K562 (cell line): ENCODE measurements at regions not wholly inside any gene's neighbourhood (a gene's known extent, or its start where the extent isn't known, plus 50 kb on each side); places are given as distances from the start of the nearest gene placed in this dataset.

ENCODE experiments used
- ATAC-seq: fragments of 200-7000 bp; cut with Tn5 transposase; 3 replicates; pipeline ENCODE4 v1.9.1; 2020; ENCODE audit warnings: moderate library complexity
- BruUV-seq: library from RNA; stranded (reverse); fragments of 400-500 nt; replicated peaks from 2 replicates; lab custom pipeline; 2021; lab: Mats Ljungman, UMichigan
- CTCF ChIA-PET: fragments of 300-600 bp; formaldehyde crosslinking; extraction: SDS; loops from one replicate; lab custom pipeline; 2021; ENCODE audit warnings: low intra/inter-chr PET ratio; lab: Yijun Ruan, JAX
- POLR2A ChIA-PET: fragments of 300-600, 350-650 bp; sonication (Branson Sonifier 250); formaldehyde crosslinking; extraction: SDS; loops from one replicate; lab custom pipeline; 2021; ENCODE audit warnings: antibody characterized with exemption, inconsistent platforms; lab: Yijun Ruan, JAX
- DNase-seq, 4 experiments: peaks; one replicate each; pipeline versions ENCODE4 v3.0.0 to v3.0.0-alpha.2; 2011 to 2018; ENCODE audit warnings: low spot score in 3 of 4, mixed read lengths in 3 of 4; ENCODE audit errors: extremely low read depth in 1 of 4
- FAIRE-seq: peaks from 2 replicates; lab custom pipeline; 2011; peaks lifted over from hg19 to GRCh38; lab: Jason Lieb, UNC
- H2AFZ ChIP-seq: 2 replicates; pipeline ENCODE4 v1.6.0; 2011; ENCODE audit warnings: low read depth, low read length, control low read depth, inconsistent platforms
- H3K27ac ChIP-seq: fragments of 200-600 bp; 3 replicates; pipeline ENCODE4 v1.8.0; 2011; ENCODE audit warnings: low read depth, mild to moderate bottlenecking, control low read depth, inconsistent platforms, low read length, moderate library complexity, mixed read lengths; ENCODE audit errors: extremely low read depth
- H3K27me3 ChIP-seq, 2 experiments: fragments of 300-600 bp in 1 of 2; 2 replicates in 1 of 2; 3 replicates in 1 of 2; pipeline versions ENCODE4 v1.6.0 to v1.8.0; 2011; ENCODE audit warnings: inconsistent platforms in 2 of 2, low read length in 2 of 2, mild to moderate bottlenecking in 1 of 2, mixed read lengths in 1 of 2, moderate library complexity in 1 of 2; ENCODE audit not compliant: control insufficient read depth in 2 of 2, insufficient read depth in 2 of 2
- H3K36me3 ChIP-seq: fragments of 300-600 bp; 3 replicates; pipeline ENCODE4 v1.8.0; 2011; ENCODE audit warnings: mild to moderate bottlenecking, low read length, inconsistent platforms; ENCODE audit not compliant: control insufficient read depth, insufficient read depth
- H3K4me1 ChIP-seq, 2 experiments: fragments of 200-600 bp in 1 of 2; replicated peaks in 1 of 2; 2 replicates in 1 of 2; 3 replicates in 1 of 2; pipeline versions ENCODE4 v1.5.1 to v1.8.0; 2011; ENCODE audit warnings: inconsistent platforms in 2 of 2, low read length in 2 of 2, mild to moderate bottlenecking in 1 of 2, mixed read lengths in 1 of 2, moderate library complexity in 1 of 2; ENCODE audit not compliant: control insufficient read depth in 2 of 2, insufficient read depth in 2 of 2
- H3K4me2 ChIP-seq: 2 replicates; pipeline ENCODE4 v1.6.1; 2011; ENCODE audit warnings: low read length, control low read depth, inconsistent platforms, mixed read lengths; ENCODE audit not compliant: insufficient read depth
- H3K4me3 ChIP-seq: fragments of 200-600 bp; sonication (generic), shearing (Covaris generic); 2 replicates; pipeline ENCODE4 v1.5.1; 2016; ENCODE audit warnings: control low read depth, inconsistent platforms
- H3K79me2 ChIP-seq: fragments of 200-600 bp; 3 replicates; pipeline ENCODE4 v1.8.0; 2011; ENCODE audit warnings: low read length, inconsistent platforms; ENCODE audit not compliant: control insufficient read depth, insufficient read depth
- H3K9ac ChIP-seq, 2 experiments: 2 replicates each; pipeline versions ENCODE4 v1.6.0 to v1.6.1; 2011; ENCODE audit warnings: low read depth in 2 of 2, low read length in 2 of 2, control low read depth in 1 of 2, inconsistent platforms in 1 of 2, mild to moderate bottlenecking in 1 of 2, mixed read lengths in 1 of 2; ENCODE audit not compliant: insufficient read depth in 1 of 2
- H3K9me1 ChIP-seq: one replicate; pipeline ENCODE4 v1.6.0; 2011; ENCODE audit warnings: inconsistent platforms, mild to moderate bottlenecking, low read length, moderate library complexity; ENCODE audit not compliant: control insufficient read depth, insufficient read depth
- H3K9me3 ChIP-seq: replicated peaks from 2 replicates; pipeline ENCODE4 v1.5.1; 2011; ENCODE audit warnings: low read depth, low read length, inconsistent platforms; ENCODE audit not compliant: control insufficient read depth, insufficient read depth
- H4K20me1 ChIP-seq: replicated peaks from 2 replicates; pipeline ENCODE4 v1.6.1; 2011; ENCODE audit warnings: low read length, inconsistent platforms, mixed read lengths; ENCODE audit not compliant: control insufficient read depth, insufficient read depth
- CBFA2T2 ChIP-seq: fragments of 450-650 bp; conservative IDR thresholded peaks from 2 replicates; pipeline ENCODE4 v1.6.1; 2017; ENCODE audit warnings: mild to moderate bottlenecking
- HDGF ChIP-seq: fragments of 450-650 bp; IDR thresholded peaks from 2 replicates; pipeline ENCODE4 v1.6.1; 2016
- MTA1 ChIP-seq: fragments of 450-650 bp; IDR thresholded peaks from 2 replicates; pipeline ENCODE4 v1.6.1; 2017; ENCODE audit warnings: borderline replicate concordance
- U2AF2 ChIP-seq: fragments of 200-400 bp; formaldehyde crosslinking; optimal IDR thresholded peaks from 2 replicates; pipeline ENCODE3; 2017; ENCODE audit warnings: low read depth, mild to moderate bottlenecking, low read length
- WGBS: fragments of 100-300 bp; shearing (Covaris generic); methylation state at CpG from one replicate; pipeline ENCODE4 v1.1.6; 2016; ENCODE audit warnings: low coverage, mixed read lengths; ENCODE audit not compliant: insufficient coverage; ENCODE audit errors: missing lambda C conversion rate; 5-methylcytosine and 5-hydroxymethylcytosine counted together
- in situ Hi-C: fragments of 300-500 bp; cut with MboI; formaldehyde crosslinking; loops from 4 replicates; pipeline ENCODE4 v1.15.0; 2018; ENCODE audit warnings: inconsistent platforms, mixed read lengths
- intact Hi-C: fragments of 100-400 bp; cut with micrococcal nuclease; formaldehyde crosslinking; loops from 2 replicates; pipeline ENCODE4 v1.14.2; 2022
- TF ChIP-seq, protein P1 (sequence below): fragments of 250-450 bp; sonication (Bioruptor Pico); IDR thresholded peaks from 2 replicates; pipeline ENCODE4 v1.8.0; 2021; ENCODE audit warnings: moderate library complexity, mild to moderate bottlenecking, inconsistent platforms
- TF ChIP-seq, protein P2 (sequence below), 2 experiments: fragments of 450-650 bp; conservative IDR thresholded peaks; 2 replicates each; pipeline ENCODE4 v1.6.1; 2017; ENCODE audit warnings: mild to moderate bottlenecking in 2 of 2, moderate library complexity in 2 of 2

DNA sequence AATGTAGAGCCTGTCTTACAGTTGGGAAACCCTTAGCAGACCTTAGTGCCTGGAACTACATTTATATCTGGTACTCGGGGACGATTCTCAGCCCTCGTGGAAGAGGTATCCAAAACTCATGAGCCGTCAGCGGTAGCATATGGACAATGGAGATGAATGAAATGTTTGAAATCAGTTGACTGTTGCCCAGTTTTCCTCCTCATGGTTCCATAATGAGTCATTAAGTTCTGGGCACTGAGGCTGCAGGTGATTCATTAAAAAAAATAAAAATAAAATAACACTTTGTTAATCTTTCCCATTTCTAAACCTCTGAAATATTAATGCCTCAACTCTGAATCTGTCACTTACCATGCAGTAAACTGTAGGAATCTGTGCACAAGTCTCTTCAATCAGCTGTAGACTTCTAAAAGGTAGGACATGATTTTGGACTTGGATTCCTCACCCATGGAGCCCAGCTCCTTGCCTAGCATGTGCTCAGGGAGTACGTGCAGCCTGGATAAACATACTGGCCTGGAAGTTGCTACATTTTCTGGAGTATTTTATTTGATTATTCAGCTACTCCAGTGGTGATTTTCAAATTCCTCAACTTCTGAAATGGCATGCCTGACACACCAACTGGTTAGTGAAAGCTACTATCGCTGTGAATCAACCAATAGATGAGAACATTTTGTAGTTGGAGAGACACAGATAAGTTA, 979.2 kb downstream of the CNTNAP5 start:
- H3K4me2 ChIP-seq: no peak overlapping the region
- no TSS peak for BruUV-seq
- no peaks in the 10 kb centered on the region for H3K9me3 ChIP-seq
- FAIRE-seq (no peak), DNase-seq (no peak), ATAC-seq (no peak)
- WGBS: 0% methylated on average over 7 of the region's 7 CpGs
- CTCF ChIA-PET: no interaction called here
- no peaks in the 10 kb centered on the region for H3K79me2 ChIP-seq
- no peak overlapping the region for H3K27ac ChIP-seq
- POLR2A ChIA-PET: no interaction called here
- intact Hi-C loops (no loop called here), in situ Hi-C loops (no loop called here)
- H3K36me3 ChIP-seq: no peaks in the 10 kb centered on the region
- no peak for TF ChIP-seq HDGF
- TF ChIP-seq, protein P1, sequence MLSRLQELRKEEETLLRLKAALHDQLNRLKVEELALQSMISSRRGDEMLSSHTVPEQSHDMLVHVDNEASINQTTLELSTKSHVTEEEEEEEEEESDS (CRISPR knock-in tag): no peak
- no peak for TF ChIP-seq CBFA2T2
- TF ChIP-seq, protein P2, sequence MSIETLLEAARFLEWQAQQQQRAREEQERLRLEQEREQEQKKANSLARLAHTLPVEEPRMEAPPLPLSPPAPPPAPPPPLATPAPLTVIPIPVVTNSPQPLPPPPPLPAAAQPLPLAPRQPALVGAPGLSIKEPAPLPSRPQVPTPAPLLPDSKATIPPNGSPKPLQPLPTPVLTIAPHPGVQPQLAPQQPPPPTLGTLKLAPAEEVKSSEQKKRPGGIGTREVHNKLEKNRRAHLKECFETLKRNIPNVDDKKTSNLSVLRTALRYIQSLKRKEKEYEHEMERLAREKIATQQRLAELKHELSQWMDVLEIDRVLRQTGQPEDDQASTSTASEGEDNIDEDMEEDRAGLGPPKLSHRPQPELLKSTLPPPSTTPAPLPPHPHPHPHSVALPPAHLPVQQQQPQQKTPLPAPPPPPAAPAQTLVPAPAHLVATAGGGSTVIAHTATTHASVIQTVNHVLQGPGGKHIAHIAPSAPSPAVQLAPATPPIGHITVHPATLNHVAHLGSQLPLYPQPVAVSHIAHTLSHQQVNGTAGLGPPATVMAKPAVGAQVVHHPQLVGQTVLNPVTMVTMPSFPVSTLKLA (conservative IDR thresholded peaks at IDR 0.05): no peak
- TF ChIP-seq U2AF2: no peak
- no peak for TF ChIP-seq MTA1
- H2AFZ ChIP-seq: no peak overlapping the region
- H3K27me3 ChIP-seq: no peaks in the 10 kb centered on the region
- no peaks in the 10 kb centered on the region for H4K20me1 ChIP-seq
- no peaks in the 10 kb centered on the region for H3K4me1 ChIP-seq
- no peak overlapping the region for H3K4me3 ChIP-seq
- H3K9ac ChIP-seq: no peak overlapping the region
- H3K9me1 ChIP-seq: no peaks in the 10 kb centered on the region
